ENCODE measurements at regions not wholly inside any gene's neighbourhood (a gene's known extent, or its start where the extent isn't known, plus 50 kb on each side); places are given as distances from the start of the nearest gene placed in this dataset.

GRCh38 chr6:132019586-132019985, 68.4 kb upstream of the CCN2 start:
- H3K27ac ChIP-seq = peak overlapping the region; percentile 55 to 78
- H3K27me3 ChIP-seq = no peaks in the 10 kb centered on the region
- H3K4me1 ChIP-seq = no peaks in the 10 kb centered on the region

GRCh38 chr6:132017942-132018341, 66.8 kb upstream of the CCN2 start:
- H3K4me3 ChIP-seq = no peak overlapping the region
- H3K9me3 ChIP-seq = no peaks in the 10 kb centered on the region
- DNase-seq (ENCODE audit: low spot score in 2 of 2) = no peak
- TF ChIP-seq POLR2A (IDR thresholded peaks at IDR 0.05) (no peak), POLR2AphosphoS5 (IDR thresholded peaks at IDR 0.05) (no peak), CTCF (IDR thresholded peaks at IDR 0.05) (no peak)
- H3K4me1 ChIP-seq = no peaks in the 10 kb centered on the region
- H3K27me3 ChIP-seq = no peaks in the 10 kb centered on the region
- H3K36me3 ChIP-seq = no peaks in the 10 kb centered on the region
- no peak overlapping the region for H3K27ac ChIP-seq
- intact Hi-C loops (cut with DNase I; ENCODE audit: low total_unique reads) = no loop called here

More at GRCh38 chr6:132019586-132019985, 68.4 kb upstream of the CCN2 start:
- intact Hi-C loops (cut with DNase I; ENCODE audit: low total_unique reads) = no loop called here
- TF ChIP-seq CTCF (IDR thresholded peaks at IDR 0.05) (no peak), POLR2AphosphoS5 (IDR thresholded peaks at IDR 0.05) (no peak), POLR2A (IDR thresholded peaks at IDR 0.05) (no peak)
- H3K9me3 ChIP-seq = no peaks in the 10 kb centered on the region
- H3K4me3 ChIP-seq = no peak overlapping the region
- no peaks in the 10 kb centered on the region for H3K36me3 ChIP-seq
- DNase-seq (ENCODE audit: low spot score in 2 of 2) = no peak

GRCh38 chr6:132016396-132016795, 65.2 kb upstream of the CCN2 start:
- H3K4me1 ChIP-seq = no peaks in the 10 kb centered on the region
- no peak overlapping the region for H3K4me3 ChIP-seq
- no peak overlapping the region for H3K27ac ChIP-seq
- TF ChIP-seq CTCF (IDR thresholded peaks at IDR 0.05) (no peak), POLR2AphosphoS5 (IDR thresholded peaks at IDR 0.05) (no peak), POLR2A (IDR thresholded peaks at IDR 0.05) (no peak)
- no peak for DNase-seq (ENCODE audit: low spot score in 2 of 2)
- intact Hi-C loops (cut with DNase I; ENCODE audit: low total_unique reads) = no loop called here
- no peaks in the 10 kb centered on the region for H3K27me3 ChIP-seq
- H3K9me3 ChIP-seq = no peaks in the 10 kb centered on the region
- H3K36me3 ChIP-seq = no peaks in the 10 kb centered on the region

DNA sequence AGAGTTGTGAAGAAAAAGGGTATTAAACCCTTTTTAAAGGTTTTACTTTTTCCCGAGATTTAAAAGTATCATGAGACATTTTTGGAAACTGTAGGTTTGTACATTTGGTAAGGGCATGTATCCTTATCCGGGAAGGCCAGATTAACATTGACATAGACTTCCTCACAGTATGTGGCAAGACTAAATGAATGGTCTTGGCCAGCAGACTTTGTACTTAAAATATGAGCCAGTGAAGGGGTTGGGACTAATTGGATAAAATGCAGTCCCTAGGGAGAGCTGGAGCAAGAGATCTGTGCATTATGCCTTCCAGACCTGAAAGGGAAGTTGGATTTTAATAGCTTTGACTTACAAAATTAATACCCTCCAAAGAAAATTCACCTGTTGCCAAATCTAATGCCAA, 60.4 kb upstream of the CCN2 start:
- no peak for DNase-seq (ENCODE audit: low spot score in 2 of 2)
- H3K27me3 ChIP-seq = no peaks in the 10 kb centered on the region
- no peak overlapping the region for H3K4me3 ChIP-seq
- no peak overlapping the region for H3K27ac ChIP-seq
- H3K36me3 ChIP-seq = no peaks in the 10 kb centered on the region
- no peaks in the 10 kb centered on the region for H3K4me1 ChIP-seq
- TF ChIP-seq POLR2AphosphoS5 (IDR thresholded peaks at IDR 0.05) (no peak), CTCF (IDR thresholded peaks at IDR 0.05) (no peak), POLR2A (IDR thresholded peaks at IDR 0.05) (no peak)
- H3K9me3 ChIP-seq = no peaks in the 10 kb centered on the region
- intact Hi-C loops (cut with DNase I; ENCODE audit: low total_unique reads) = no loop called here

DNA sequence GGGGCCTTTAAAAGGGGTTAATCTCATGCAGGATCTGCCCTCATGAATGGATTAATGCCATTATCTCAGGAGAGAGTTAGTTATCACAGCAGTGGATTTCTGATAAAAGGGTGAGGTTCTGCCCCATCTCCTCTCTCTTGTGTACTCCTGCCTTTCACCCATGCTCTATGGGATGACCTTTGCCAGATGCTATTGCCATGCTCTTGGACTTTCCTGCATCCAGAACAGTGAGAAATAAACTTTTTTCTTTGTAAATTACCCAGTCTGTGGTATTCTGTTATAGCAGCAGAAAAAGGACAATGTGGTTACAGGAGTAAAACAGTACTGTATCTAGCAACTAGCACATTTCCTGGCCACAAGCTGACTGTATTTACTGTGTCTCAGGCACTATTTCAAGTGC, 58.0 kb upstream of the CCN2 start:
- intact Hi-C loops (cut with DNase I; ENCODE audit: low total_unique reads) = no loop called here
- Histone ChIP-seq H3K27ac (no peak overlapping the region), H3K9me3 (peaks cover 0 to under 1% of the 10 kb centered on the region in 2 donors), H3K4me1 (no peaks in the 10 kb centered on the region), H3K36me3 (no peaks in the 10 kb centered on the region), H3K27me3 (no peaks in the 10 kb centered on the region), H3K4me3 (no peak overlapping the region)
- no peak for DNase-seq (ENCODE audit: low spot score in 2 of 2)
- TF ChIP-seq POLR2A (IDR thresholded peaks at IDR 0.05) = no peak
- TF ChIP-seq CTCF (IDR thresholded peaks at IDR 0.05) = no peak
